GM12865 (cell line): ENCODE measurements at regions not wholly inside any gene's neighbourhood (a gene's known extent, or its start where the extent isn't known, plus 50 kb on each side); places are given as distances from the start of the nearest gene placed in this dataset.
"Not testable (repeated sequence)": the region's sequence is repeated elsewhere in the genome, so short reads cannot be mapped to it uniquely, and the experiment has no call there.

ENCODE experiments used
- DNase-seq: peaks from one replicate; pipeline ENCODE4 v3.0.0; 2010; ENCODE audit warnings: low read depth
- H3K4me3 ChIP-seq: 2 replicates; pipeline ENCODE4 v1.5.1; 2011; ENCODE audit warnings: mild to moderate bottlenecking, low read depth, low read length, control low read depth
- TF ChIP-seq, protein P1 (sequence below): IDR thresholded peaks from 2 replicates; pipeline ENCODE4 v1.5.1; 2011; ENCODE audit warnings: low read length, control low read depth, low read depth, inconsistent platforms; ENCODE audit not compliant: insufficient read depth; ENCODE audit errors: missing control alignments

DNA sequence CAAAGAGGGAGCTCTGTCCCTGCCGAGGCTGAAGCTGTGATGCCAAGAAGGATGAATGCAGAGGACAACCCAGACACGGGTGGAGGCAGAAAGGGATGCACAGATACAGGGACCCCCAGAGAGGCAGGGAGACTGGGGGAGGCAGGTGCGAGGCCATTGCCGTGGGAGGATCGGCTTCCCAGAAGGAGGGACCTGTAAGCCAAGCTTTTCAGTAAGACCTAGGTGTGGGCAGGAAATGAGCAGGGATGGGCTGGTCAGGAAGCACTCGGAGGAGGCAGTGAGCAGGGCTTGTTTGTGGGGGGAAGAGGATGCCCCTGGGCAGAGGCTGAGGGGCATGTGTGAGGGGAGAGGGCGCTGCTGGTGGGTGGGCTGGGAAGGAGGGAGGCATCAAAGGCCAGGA is 67.7 kb upstream of the WNT4 start:
- TF ChIP-seq, protein P1, sequence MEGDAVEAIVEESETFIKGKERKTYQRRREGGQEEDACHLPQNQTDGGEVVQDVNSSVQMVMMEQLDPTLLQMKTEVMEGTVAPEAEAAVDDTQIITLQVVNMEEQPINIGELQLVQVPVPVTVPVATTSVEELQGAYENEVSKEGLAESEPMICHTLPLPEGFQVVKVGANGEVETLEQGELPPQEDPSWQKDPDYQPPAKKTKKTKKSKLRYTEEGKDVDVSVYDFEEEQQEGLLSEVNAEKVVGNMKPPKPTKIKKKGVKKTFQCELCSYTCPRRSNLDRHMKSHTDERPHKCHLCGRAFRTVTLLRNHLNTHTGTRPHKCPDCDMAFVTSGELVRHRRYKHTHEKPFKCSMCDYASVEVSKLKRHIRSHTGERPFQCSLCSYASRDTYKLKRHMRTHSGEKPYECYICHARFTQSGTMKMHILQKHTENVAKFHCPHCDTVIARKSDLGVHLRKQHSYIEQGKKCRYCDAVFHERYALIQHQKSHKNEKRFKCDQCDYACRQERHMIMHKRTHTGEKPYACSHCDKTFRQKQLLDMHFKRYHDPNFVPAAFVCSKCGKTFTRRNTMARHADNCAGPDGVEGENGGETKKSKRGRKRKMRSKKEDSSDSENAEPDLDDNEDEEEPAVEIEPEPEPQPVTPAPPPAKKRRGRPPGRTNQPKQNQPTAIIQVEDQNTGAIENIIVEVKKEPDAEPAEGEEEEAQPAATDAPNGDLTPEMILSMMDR = no peak
- no peak for DNase-seq
- H3K4me3 ChIP-seq = no peak overlapping the region

DNA sequence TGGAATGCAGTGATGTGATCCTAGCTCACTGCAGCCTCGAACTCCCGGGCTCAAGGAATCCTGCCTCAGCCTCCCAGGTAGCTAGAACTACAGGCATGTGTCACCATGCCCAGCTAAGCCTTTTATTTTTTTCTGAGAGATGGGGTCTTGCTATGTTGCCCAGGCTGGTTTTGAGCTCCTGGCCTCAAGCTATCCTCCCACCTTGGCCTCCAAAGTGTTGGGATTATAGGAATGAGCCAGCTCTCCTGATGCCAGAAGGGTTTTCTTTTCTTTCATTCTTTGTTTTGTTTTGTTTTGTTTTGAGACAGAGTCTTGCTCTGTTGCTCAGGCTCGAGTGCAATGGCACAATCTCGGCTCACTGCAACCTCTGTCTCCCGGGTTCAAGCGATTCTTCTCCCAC is 68.6 kb upstream of the WNT4 start:
- not testable (repeated sequence) for H3K4me3 ChIP-seq, DNase-seq

DNA sequence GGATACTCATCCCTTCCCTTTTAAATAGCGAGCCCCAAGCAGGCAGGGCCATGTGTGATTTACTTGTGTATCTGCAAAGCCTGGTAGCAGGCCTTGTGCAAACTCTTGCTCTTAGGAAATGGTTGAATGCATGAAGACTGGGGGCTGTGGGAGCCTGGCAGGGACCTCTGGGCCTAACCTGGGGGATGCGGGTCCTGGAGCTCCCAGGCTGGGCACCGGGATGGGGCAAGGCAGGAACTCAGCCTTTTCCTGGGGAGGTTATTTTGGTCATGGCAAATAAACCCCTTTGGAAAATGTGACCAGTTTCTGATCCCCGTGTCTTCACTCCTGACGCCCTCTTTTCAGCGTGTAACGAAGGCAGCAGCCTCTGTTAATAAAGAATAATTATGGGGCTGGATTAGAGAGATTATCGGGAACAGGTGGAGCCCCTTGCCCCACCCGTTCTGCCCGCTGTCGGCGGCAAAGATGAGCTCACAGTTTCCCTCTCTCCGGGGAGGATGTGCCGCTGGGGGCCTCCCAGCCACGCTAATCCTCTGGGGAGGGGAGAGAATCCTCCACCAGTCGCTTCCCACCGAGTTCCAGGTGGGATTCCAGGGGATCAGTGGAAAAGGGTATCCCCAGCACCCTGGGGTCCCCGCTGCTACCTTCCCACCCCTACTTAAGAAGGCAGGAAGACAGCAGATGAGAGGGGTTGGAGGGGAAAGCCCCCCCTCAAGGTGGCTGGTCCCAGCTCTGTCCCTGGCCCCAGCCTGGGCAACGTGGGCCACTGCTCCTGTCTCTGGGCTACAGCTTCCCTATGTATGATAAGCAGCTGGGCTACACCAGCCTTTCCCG is 69.7 kb upstream of the WNT4 start:
- DNase-seq = no peak
- TF ChIP-seq, protein P1 = no peak

DNA sequence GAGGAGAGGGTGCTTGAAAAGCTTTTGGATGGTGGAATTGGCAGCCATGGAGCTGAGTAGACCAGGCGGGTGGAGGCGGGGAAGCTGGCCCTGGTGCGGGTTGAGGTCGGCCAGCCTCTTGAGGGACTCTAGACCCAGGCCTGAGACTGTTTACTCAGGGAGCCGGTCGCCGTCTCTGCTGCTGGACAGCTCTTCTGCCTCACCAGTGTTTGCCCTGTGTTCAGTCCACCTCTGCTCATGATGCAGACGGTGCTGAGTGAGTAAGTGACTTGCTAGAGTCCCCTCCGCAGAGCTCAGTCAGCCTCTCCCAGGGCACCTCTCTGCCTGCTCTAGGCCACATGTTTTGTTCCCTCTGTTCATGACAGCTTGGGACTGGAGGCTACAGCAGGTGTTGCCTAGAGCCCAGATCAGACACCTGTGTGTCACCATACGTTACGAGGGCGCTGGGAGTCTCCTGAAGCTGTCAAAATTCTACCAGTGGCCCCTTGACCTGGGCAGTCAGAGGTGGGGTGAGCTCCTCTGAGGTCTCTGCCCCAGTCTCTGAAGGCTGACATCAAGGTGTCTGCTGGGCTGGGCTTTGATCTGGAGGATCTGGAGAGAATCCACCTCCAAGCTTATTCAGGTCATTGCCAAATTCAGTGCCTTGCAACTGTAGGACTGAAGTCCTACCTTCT is 73.5 kb upstream of the WNT4 start:
- H3K4me3 ChIP-seq = no peak overlapping the region
- no peak for DNase-seq
- TF ChIP-seq, protein P1 = no peak

More for the DNA sequence above, 69.7 kb upstream of the WNT4 start:
- no peak overlapping the region for H3K4me3 ChIP-seq

DNA sequence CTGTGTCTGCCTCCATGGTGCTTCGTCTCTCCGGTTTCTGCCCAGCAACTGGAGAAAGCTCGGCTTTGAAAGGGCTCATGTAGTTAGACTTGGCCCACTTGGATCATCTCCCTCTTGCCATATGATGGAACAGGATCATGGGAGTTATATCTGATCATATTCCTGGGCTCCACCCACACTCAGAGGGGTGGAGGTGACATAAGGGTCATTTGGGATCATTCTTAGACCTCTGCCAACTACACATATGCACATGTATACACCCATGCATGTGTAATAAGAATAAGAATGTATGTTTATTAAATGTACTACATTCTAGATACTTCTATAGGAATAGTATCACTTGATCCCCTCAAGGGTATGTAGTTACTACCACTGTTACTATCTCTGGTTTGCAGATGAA is 74.1 kb upstream of the WNT4 start:
- DNase-seq = no peak
- TF ChIP-seq, protein P1 = no peak
- H3K4me3 ChIP-seq = no peak overlapping the region

DNA sequence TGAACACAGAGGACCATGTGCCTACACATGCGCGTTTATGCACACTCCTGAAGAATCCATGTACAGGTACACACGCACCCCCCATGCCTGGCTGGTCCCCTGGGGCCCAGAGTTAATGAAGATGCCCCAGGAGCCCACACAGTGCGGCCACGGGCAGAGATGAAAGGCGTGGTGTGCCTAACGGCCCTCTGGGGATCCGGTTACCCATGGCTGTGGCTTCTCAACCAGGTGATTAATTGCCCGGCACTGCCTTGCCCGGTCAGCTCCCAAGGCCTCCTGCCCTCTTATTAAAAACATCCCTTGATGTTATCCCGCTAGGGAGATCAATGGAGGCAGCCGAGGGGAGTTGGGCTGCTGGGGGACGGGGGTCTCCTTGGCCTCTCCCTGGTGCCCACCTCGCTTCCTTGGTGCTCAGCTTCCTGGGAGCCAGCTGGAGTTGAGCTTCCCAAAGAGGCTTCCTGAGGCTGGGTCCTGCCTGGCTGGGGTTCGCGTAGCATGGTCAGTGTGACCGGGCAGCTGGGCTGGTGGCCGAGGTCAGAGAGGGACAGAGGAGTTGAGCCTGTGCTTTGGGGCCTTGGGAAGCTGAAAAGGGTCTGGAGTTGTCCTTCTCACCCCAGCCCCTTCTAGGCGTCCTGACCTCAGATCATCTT is 75.0 kb upstream of the WNT4 start:
- DNase-seq = no peak
- TF ChIP-seq, protein P1 = no peak
- H3K4me3 ChIP-seq = no peak overlapping the region

DNA sequence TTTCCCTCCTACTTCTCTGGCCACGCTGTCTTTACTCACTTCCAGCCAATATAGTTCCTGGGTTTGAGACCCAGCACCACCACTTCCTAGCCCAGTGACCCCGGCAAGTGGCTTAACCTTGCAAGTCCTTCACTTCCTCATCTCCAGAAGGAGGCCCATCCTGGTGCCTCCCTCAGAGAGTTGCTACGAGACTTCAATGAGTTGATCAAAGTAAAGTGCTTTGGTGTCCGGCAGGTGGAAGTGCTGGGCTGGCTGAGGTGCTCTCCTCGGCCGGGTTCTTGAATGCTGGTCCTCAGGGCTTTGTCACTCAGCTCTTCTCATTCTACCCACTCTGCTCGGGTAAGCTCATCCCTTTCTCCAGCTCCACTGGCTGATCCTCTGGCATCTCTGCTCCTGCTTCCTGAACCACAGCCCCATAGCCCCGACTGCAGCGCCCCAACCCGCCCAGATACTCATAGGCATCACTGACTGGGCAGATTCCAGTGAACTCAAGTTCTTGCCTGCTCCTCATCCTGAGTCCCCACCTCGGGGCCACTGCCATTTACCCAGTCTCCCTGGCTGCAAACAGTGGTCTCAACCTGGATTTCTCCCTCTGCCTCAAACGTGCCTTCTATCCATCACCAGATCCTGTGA is 75.8 kb upstream of the WNT4 start:
- no peak overlapping the region for H3K4me3 ChIP-seq
- TF ChIP-seq, protein P1 = no peak
- no peak for DNase-seq
